Spleen (tissue), 7 donors: ENCODE measurements at regions not wholly inside any gene's neighbourhood (a gene's known extent, or its start where the extent isn't known, plus 50 kb on each side); places are given as distances from the start of the nearest gene placed in this dataset.

Source experiments
- POLR2A ChIP-seq, 3 donors: fragments of 450-650 bp; IDR thresholded peaks; one replicate each; pipeline ENCODE4 v1.5.1; 2017; ENCODE audit warnings: antibody characterized with exemption in 3 of 3, mild to moderate bottlenecking in 1 of 3
- POLR2AphosphoS5 ChIP-seq, 3 donors: sonication (generic); formaldehyde crosslinking; IDR thresholded peaks; one replicate each; pipeline ENCODE4 v1.5.1; 2017; ENCODE audit warnings: antibody characterized with exemption in 3 of 3
- TF ChIP-seq, protein P1 (sequence below), 11 experiments: fragments of 200-600 bp in 7 of 11; fragments of 450-650 bp in 4 of 11; sonication (generic) in 4 of 11; IDR thresholded peaks in 8 of 11; conservative IDR thresholded peaks in 3 of 11; 1 replicate in 7 of 11; 2 replicates in 4 of 11; pipeline versions ENCODE4 v1.4.0 to v1.8.0; 2016 to 2021; ENCODE audit warnings: antibody characterized with exemption in 11 of 11, inconsistent platforms in 4 of 11, mild to moderate bottlenecking in 1 of 11
- donor health status: DM: no; HTN: no; CAD: no; lungs with moderate emphysema.
- donor health status: DM: no; HTN: no; CAD: no.
- donor health status: DM: no; HTN: no; CAD: no.

DNA sequence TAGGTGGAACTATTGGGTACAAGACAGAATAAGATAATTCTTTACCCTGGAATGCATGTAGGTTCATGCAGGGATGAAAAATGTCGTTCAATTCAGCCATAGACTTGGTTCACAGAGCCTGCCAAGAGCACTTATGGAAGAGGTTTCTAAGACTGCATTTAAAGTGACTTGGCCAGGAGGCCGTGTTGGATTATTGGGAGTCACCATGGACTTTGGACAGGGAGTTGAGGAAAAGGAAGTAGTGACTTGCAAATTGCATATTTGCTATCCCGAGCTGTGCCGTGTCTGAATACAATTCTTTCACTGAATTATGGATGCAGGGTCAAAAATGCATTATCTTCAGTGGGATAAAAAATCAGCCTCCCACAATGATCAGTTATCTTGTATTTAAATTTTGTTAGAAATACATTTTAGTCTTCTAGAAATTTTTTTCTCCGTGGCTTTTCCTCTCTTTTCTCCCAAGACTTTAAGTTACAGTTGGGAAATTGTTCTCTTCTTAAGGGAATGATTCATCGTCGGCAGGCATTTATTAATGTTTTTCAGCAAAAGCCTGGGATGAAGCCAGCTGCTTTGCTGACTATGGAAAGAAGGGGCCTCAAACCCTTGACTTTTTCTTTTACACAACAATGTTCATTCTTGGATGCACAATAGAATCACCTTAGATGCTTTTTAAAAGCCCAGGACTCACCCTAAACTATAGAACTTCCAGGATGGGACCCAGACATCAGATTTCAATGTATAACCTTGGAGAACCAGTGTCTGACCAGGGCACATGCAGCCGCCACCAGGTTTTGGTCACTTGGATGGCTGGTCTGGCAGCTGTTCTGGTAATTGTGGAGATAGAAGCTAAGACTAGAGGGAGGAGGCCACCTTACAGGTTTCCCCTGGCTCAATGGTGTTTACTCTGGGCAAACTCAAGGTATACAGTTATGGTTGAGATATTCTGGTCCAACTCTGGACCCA, 70.8 kb downstream of the FAT3 start:
- TF ChIP-seq, protein P1, sequence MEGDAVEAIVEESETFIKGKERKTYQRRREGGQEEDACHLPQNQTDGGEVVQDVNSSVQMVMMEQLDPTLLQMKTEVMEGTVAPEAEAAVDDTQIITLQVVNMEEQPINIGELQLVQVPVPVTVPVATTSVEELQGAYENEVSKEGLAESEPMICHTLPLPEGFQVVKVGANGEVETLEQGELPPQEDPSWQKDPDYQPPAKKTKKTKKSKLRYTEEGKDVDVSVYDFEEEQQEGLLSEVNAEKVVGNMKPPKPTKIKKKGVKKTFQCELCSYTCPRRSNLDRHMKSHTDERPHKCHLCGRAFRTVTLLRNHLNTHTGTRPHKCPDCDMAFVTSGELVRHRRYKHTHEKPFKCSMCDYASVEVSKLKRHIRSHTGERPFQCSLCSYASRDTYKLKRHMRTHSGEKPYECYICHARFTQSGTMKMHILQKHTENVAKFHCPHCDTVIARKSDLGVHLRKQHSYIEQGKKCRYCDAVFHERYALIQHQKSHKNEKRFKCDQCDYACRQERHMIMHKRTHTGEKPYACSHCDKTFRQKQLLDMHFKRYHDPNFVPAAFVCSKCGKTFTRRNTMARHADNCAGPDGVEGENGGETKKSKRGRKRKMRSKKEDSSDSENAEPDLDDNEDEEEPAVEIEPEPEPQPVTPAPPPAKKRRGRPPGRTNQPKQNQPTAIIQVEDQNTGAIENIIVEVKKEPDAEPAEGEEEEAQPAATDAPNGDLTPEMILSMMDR (IDR thresholded peaks at IDR 0.05 in 8 of 11, conservative IDR thresholded peaks at IDR 0.05 in 3 of 11) = no peak
- no peak for TF ChIP-seq POLR2A (IDR thresholded peaks at IDR 0.05)
- TF ChIP-seq POLR2AphosphoS5 (IDR thresholded peaks at IDR 0.05) = no peak
